ENCODE measurements at regions not wholly inside any gene's neighbourhood (a gene's known extent, or its start where the extent isn't known, plus 50 kb on each side); places are given as distances from the start of the nearest gene placed in this dataset.

GRCh38 chr7:12111422-12112405, 99.4 kb upstream of the TMEM106B start:
- DNase-seq: peak; percentile 26
- Histone ChIP-seq H3F3A (ENCODE audit: insufficient read depth, low read length) (no peaks in the 10 kb centered on the region), H3K79me2 (ENCODE audit: low read length) (no peaks in the 10 kb centered on the region), H3K4me1 (ENCODE audit: low read length) (no peaks in the 10 kb centered on the region), H3K27me3 (replicated peaks; ENCODE audit: insufficient read depth, low read length) (no peaks in the 10 kb centered on the region), H3K4me2 (ENCODE audit: low read depth, low read length) (peak overlapping the region; percentile 32; the same call in 1 of the 2 replicates), H4K20me1 (ENCODE audit: insufficient read depth, low read length) (no peaks in the 10 kb centered on the region), H3K4me3 (ENCODE audit: low read length) (peak overlapping the region; percentile 20; the same call in 1 of the 2 replicates), H3K9me3 (replicated peaks; ENCODE audit: insufficient read depth, low read length) (no peaks in the 10 kb centered on the region), H3K36me3 (replicated peaks; ENCODE audit: insufficient read depth, low read length) (no peaks in the 10 kb centered on the region), H3K27ac (ENCODE audit: low read length) (no peak overlapping the region), H3K9me2 (replicated peaks; ENCODE audit: insufficient read depth, low read length) (no peaks in the 10 kb centered on the region), H3K9ac (ENCODE audit: low read length) (no peak overlapping the region), H2AFZ (ENCODE audit: low read length) (peak overlapping the region; percentile 48)
- TF ChIP-seq CTCF (IDR thresholded peaks at IDR 0.05; ENCODE audit: low read length): peak; percentile 27; the same call in 1 of the 2 replicates
- TF ChIP-seq EZH2 (optimal IDR thresholded peaks at IDR 0.05; ENCODE audit: low read depth, low read length): no peak
- no peak for TF ChIP-seq EZH2phosphoT487 (IDR thresholded peaks at IDR 0.05; ENCODE audit: low read length)

- H3K4me3 ChIP-seq (ENCODE audit: low read length): no peak overlapping the region
Measured at GRCh38 chr7:12117170-12117569, 93.9 kb upstream of the TMEM106B start.

GRCh38 chr7:12119620-12120303, 91.3 kb upstream of the TMEM106B start:
- Histone ChIP-seq H3K36me3 (replicated peaks; ENCODE audit: insufficient read depth, low read length) (no peaks in the 10 kb centered on the region), H3F3A (ENCODE audit: insufficient read depth, low read length) (no peaks in the 10 kb centered on the region), H3K4me3 (ENCODE audit: low read length) (no peak overlapping the region), H3K79me2 (ENCODE audit: low read length) (no peaks in the 10 kb centered on the region), H3K9me3 (replicated peaks; ENCODE audit: insufficient read depth, low read length) (no peaks in the 10 kb centered on the region), H2AFZ (ENCODE audit: low read length) (no peak overlapping the region), H3K4me2 (ENCODE audit: low read depth, low read length) (no peak overlapping the region), H3K9me2 (replicated peaks; ENCODE audit: insufficient read depth, low read length) (no peaks in the 10 kb centered on the region), H3K27me3 (replicated peaks; ENCODE audit: insufficient read depth, low read length) (no peaks in the 10 kb centered on the region), H3K27ac (ENCODE audit: low read length) (no peak overlapping the region), H3K9ac (ENCODE audit: low read length) (no peak overlapping the region), H3K4me1 (ENCODE audit: low read length) (no peaks in the 10 kb centered on the region), H4K20me1 (ENCODE audit: insufficient read depth, low read length) (no peaks in the 10 kb centered on the region)
- DNase-seq: no peak
- TF ChIP-seq EZH2 (optimal IDR thresholded peaks at IDR 0.05; ENCODE audit: low read depth, low read length): no peak
- TF ChIP-seq EZH2phosphoT487 (IDR thresholded peaks at IDR 0.05; ENCODE audit: low read length): no peak
- TF ChIP-seq CTCF (IDR thresholded peaks at IDR 0.05; ENCODE audit: low read length): no peak

More at GRCh38 chr7:12117170-12117569, 93.9 kb upstream of the TMEM106B start:
- Histone ChIP-seq H3K27ac (ENCODE audit: low read length) (no peak overlapping the region), H3K9me3 (replicated peaks; ENCODE audit: insufficient read depth, low read length) (no peaks in the 10 kb centered on the region), H4K20me1 (ENCODE audit: insufficient read depth, low read length) (no peaks in the 10 kb centered on the region), H2AFZ (ENCODE audit: low read length) (no peak overlapping the region), H3K36me3 (replicated peaks; ENCODE audit: insufficient read depth, low read length) (no peaks in the 10 kb centered on the region), H3K79me2 (ENCODE audit: low read length) (no peaks in the 10 kb centered on the region), H3K27me3 (replicated peaks; ENCODE audit: insufficient read depth, low read length) (no peaks in the 10 kb centered on the region), H3K4me2 (ENCODE audit: low read depth, low read length) (no peak overlapping the region), H3K9me2 (replicated peaks; ENCODE audit: insufficient read depth, low read length) (no peaks in the 10 kb centered on the region), H3K9ac (ENCODE audit: low read length) (no peak overlapping the region), H3K4me1 (ENCODE audit: low read length) (no peaks in the 10 kb centered on the region), H3F3A (ENCODE audit: insufficient read depth, low read length) (no peaks in the 10 kb centered on the region)
- TF ChIP-seq CTCF (IDR thresholded peaks at IDR 0.05; ENCODE audit: low read length) (no peak), EZH2 (optimal IDR thresholded peaks at IDR 0.05; ENCODE audit: low read depth, low read length) (no peak)
- no peak for DNase-seq

All from MM.1S (cell line).